T-helper 1 cell treated with Interleukin-12 subunit alpha and Interleukin-12 subunit beta and Interleukin-4 antibody, amounts not matched to agents 30 μg/mL and 1 μg/mL, for 36 hours (primary cell): ENCODE measurements at regions not wholly inside any gene's neighbourhood (a gene's known extent, or its start where the extent isn't known, plus 50 kb on each side); places are given as distances from the start of the nearest gene placed in this dataset.

Source experiments
- H3K27ac Mint-ChIP-seq: one replicate; pipeline ENCODE4 v1.8.0; 2021; ENCODE audit warnings: mild to moderate bottlenecking, mixed read lengths
- H3K27me3 Mint-ChIP-seq: one replicate; pipeline ENCODE4 v1.8.0; 2021; ENCODE audit warnings: low read depth, mixed read lengths
- H3K36me3 Mint-ChIP-seq: one replicate; pipeline ENCODE4 v1.8.0; 2021; ENCODE audit warnings: low read depth, mixed read lengths
- H3K4me1 Mint-ChIP-seq: one replicate; pipeline ENCODE4 v1.8.0; 2021; ENCODE audit warnings: low read depth, mixed read lengths
- H3K4me3 Mint-ChIP-seq: one replicate; pipeline ENCODE4 v1.8.0; 2021; ENCODE audit warnings: mild to moderate bottlenecking, moderate library complexity, mixed read lengths
- H3K9me3 Mint-ChIP-seq: one replicate; pipeline ENCODE4 v1.8.0; 2021; ENCODE audit warnings: mixed read lengths

DNA sequence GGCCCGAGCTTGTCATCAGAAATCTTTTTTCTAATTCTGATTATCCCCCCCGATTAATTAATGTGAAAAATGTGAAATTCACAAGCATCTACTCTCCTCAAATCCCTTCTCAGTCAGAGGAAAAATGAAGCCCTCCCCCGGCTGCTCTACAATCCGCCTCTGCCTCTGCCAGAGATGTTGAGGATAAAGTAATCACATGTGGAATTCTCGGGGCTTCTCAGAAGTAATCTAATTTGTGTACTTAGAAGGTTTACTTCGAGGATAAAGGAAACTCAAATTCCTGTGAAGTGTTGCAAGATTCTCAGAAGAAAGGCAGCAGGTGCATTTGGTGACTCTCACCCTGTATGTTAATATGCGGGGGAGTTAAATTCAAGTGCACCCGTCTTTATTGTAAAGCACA is 726.1 kb upstream of the ADAMTS16 start:
- H3K9me3 Mint-ChIP-seq: peaks cover 40% of the 10 kb centered on the region
- H3K4me1 Mint-ChIP-seq: no peaks in the 10 kb centered on the region
- H3K36me3 Mint-ChIP-seq: no peaks in the 10 kb centered on the region
- no peaks in the 10 kb centered on the region for H3K27me3 Mint-ChIP-seq
- no peak overlapping the region for H3K27ac Mint-ChIP-seq
- H3K4me3 Mint-ChIP-seq: no peak overlapping the region

- H3K36me3 Mint-ChIP-seq: no peaks in the 10 kb centered on the region
- H3K9me3 Mint-ChIP-seq: peaks cover 34% of the 10 kb centered on the region
- no peak overlapping the region for H3K27ac Mint-ChIP-seq
- H3K4me3 Mint-ChIP-seq: no peak overlapping the region
- no peaks in the 10 kb centered on the region for H3K27me3 Mint-ChIP-seq
- H3K4me1 Mint-ChIP-seq: no peaks in the 10 kb centered on the region
Measured at GRCh38 chr5:4418084-4418483, 722.0 kb upstream of the ADAMTS16 start.

DNA sequence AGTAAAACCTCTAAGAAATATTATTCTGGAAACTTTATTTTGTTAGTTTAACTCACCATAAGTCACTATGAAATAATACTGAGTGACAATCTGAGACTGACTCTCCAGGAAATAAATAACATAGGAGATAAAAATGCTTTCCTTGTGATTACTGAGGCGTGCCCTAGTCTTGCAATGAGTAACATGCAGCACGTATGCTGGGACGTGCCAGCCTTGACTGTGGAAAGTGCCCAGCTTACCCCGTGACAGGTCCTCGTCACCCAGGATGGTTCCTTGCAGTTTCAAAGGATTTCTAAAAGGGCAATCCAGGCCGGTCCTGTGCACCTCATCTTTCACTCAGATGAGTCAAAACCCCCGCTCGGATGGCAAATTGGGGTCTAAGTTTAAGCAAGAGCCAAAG is 720.8 kb upstream of the ADAMTS16 start:
- peaks cover 29% of the 10 kb centered on the region for H3K9me3 Mint-ChIP-seq
- H3K4me1 Mint-ChIP-seq: no peaks in the 10 kb centered on the region
- H3K36me3 Mint-ChIP-seq: no peaks in the 10 kb centered on the region
- no peak overlapping the region for H3K4me3 Mint-ChIP-seq
- no peaks in the 10 kb centered on the region for H3K27me3 Mint-ChIP-seq
- no peak overlapping the region for H3K27ac Mint-ChIP-seq

DNA sequence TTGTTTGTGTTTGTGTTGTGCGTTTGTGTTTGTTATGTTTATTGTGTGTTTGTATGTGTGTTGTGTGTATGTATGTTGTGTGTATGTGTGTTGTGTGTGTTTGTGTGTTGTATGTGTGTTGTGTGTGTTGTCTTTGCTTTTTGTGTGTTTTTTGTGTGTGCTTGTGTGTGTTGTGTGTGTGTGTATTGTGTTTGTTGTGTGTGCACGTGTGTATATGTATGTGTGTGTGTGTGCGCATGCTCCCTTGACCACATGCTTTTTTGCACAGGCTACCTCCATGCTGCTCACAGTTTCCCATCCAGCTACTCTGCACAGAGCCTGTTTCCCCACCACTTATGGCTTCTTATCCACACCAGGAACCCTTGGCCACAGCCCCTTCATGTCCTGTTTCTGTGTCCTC is 720.0 kb upstream of the ADAMTS16 start:
- Mint-ChIP-seq H3K4me1 (no peaks in the 10 kb centered on the region), H3K9me3 (peaks cover 25% of the 10 kb centered on the region), H3K4me3 (no peak overlapping the region), H3K27ac (no peak overlapping the region), H3K27me3 (no peaks in the 10 kb centered on the region), H3K36me3 (no peaks in the 10 kb centered on the region)

DNA sequence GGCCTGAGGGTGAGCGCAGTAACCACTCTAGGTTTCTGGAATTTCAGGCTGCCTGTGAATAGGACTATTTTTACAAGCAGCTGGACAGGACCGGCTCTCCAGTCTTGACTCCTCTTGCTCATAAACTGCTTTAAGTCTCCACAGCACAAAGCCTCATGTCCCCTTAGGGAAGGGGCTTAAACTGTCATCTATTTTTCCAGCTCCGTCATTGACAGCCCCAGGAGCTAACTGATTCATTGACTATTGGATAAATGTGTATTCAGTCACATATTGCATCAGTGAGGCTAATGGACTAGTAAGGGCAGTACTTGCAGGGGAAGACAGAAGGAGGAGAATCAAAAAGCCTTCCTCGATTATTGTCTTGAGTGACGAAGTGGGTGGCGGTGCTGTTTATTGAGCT is 719.4 kb upstream of the ADAMTS16 start:
- no peaks in the 10 kb centered on the region for H3K27me3 Mint-ChIP-seq
- peaks cover 21% of the 10 kb centered on the region for H3K9me3 Mint-ChIP-seq
- H3K27ac Mint-ChIP-seq: no peak overlapping the region
- no peaks in the 10 kb centered on the region for H3K36me3 Mint-ChIP-seq
- H3K4me3 Mint-ChIP-seq: no peak overlapping the region
- no peaks in the 10 kb centered on the region for H3K4me1 Mint-ChIP-seq

DNA sequence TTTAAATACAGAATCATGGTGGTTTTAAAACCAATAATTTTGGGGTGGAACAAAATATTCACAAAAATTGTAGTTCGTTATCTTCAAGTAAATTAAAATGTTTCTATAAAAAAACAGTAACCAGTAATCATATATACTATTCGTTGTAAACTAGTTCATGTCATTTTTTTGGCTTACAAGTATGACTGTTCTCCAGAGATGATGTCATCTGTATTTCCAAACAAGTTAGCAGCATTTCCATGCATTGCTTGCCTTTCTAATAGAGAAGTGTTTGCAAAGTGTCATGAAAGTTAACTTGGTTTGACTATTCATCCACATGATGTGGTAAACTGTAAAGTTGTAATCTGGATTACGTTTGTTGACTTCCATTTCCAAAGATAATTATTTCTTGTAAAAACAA is 717.9 kb upstream of the ADAMTS16 start:
- Mint-ChIP-seq H3K4me1 (no peaks in the 10 kb centered on the region), H3K9me3 (peaks cover 16% of the 10 kb centered on the region), H3K4me3 (no peak overlapping the region), H3K36me3 (no peaks in the 10 kb centered on the region), H3K27ac (no peak overlapping the region), H3K27me3 (no peaks in the 10 kb centered on the region)

DNA sequence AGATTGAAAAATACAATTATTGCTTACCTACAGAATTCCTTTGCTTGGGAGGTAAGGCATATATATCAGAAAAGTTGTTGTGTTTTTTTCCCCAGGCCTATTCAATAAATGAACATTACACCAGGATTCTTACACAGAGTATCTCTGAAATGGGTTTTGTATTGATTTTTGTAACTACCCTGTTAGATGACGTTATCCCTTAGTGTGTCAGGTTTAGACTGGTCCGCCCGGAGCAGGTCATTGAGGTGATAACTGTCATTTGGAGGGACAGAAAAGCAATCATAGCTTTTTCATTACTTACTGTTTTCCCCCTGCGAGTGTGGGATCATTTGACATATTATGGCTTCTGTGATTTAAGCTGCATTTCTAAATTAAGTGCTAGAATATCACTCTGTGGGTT is 715.2 kb upstream of the ADAMTS16 start:
- H3K4me3 Mint-ChIP-seq: no peak overlapping the region
- peaks cover 15% of the 10 kb centered on the region for H3K9me3 Mint-ChIP-seq
- no peaks in the 10 kb centered on the region for H3K4me1 Mint-ChIP-seq
- no peaks in the 10 kb centered on the region for H3K36me3 Mint-ChIP-seq
- H3K27me3 Mint-ChIP-seq: no peaks in the 10 kb centered on the region
- H3K27ac Mint-ChIP-seq: no peak overlapping the region

GRCh38 chr5:4440536-4440935 is 699.6 kb upstream of the ADAMTS16 start:
- Mint-ChIP-seq H3K9me3 (peaks cover 39% of the 10 kb centered on the region), H3K4me3 (no peak overlapping the region), H3K36me3 (no peaks in the 10 kb centered on the region), H3K27ac (no peak overlapping the region), H3K27me3 (no peaks in the 10 kb centered on the region), H3K4me1 (no peaks in the 10 kb centered on the region)

DNA sequence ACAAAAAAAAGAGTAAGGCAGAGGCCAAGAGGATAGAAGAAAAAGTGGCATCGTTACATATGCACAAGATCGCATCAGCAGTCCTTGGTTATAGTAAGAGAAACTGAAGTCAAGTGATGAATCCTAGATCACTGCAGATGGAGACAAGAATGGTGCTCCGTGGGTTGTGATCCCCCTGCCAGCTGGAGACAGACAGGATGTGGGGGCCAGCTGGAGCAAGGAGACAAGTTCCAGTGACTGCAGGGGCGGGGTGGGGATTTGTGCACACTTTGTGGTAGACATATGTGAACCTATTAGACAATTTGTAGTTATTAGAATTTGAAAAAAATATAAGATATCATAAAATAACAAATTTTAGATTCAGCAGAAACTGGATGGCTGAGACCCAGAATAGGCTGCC is 697.9 kb upstream of the ADAMTS16 start:
- Mint-ChIP-seq H3K9me3 (peaks cover 50% of the 10 kb centered on the region), H3K4me3 (no peak overlapping the region), H3K27me3 (no peaks in the 10 kb centered on the region), H3K36me3 (no peaks in the 10 kb centered on the region), H3K4me1 (no peaks in the 10 kb centered on the region), H3K27ac (no peak overlapping the region)

DNA sequence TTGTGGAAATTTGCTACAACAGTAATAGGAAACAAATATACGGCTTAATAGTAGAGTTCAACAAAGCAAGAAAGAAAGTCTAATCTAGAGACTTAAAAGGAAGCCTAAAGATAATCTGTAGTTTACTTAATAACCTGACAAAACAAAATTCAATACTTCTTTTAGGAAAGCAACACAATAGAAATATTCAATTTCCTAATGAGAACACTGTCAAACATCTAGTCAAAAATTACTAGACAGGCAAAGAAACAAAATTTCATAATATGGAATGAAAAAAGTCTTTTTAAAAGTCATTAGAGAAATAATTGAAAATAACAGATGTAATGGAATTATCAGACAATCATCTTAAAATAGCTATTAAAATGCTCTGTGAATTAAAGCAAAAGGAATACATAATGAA is 692.5 kb upstream of the ADAMTS16 start:
- no peak overlapping the region for H3K27ac Mint-ChIP-seq
- no peaks in the 10 kb centered on the region for H3K27me3 Mint-ChIP-seq
- no peak overlapping the region for H3K4me3 Mint-ChIP-seq

GRCh38 chr5:4453655-4454054 is 686.5 kb upstream of the ADAMTS16 start:
- H3K36me3 Mint-ChIP-seq: no peaks in the 10 kb centered on the region
- H3K9me3 Mint-ChIP-seq: peaks cover 9% of the 10 kb centered on the region
- no peaks in the 10 kb centered on the region for H3K27me3 Mint-ChIP-seq
- H3K4me3 Mint-ChIP-seq: no peak overlapping the region
- H3K4me1 Mint-ChIP-seq: no peaks in the 10 kb centered on the region
- no peak overlapping the region for H3K27ac Mint-ChIP-seq

More for the DNA sequence above, 692.5 kb upstream of the ADAMTS16 start:
- no peaks in the 10 kb centered on the region for H3K4me1 Mint-ChIP-seq
- H3K9me3 Mint-ChIP-seq: peaks cover 27% of the 10 kb centered on the region
- H3K36me3 Mint-ChIP-seq: no peaks in the 10 kb centered on the region

GRCh38 chr5:4479426-4479825 is 660.7 kb upstream of the ADAMTS16 start:
- Mint-ChIP-seq H3K9me3 (peaks cover 29% of the 10 kb centered on the region), H3K4me3 (no peak overlapping the region), H3K27ac (no peak overlapping the region), H3K4me1 (no peaks in the 10 kb centered on the region), H3K27me3 (no peaks in the 10 kb centered on the region), H3K36me3 (no peaks in the 10 kb centered on the region)

- H3K36me3 Mint-ChIP-seq: no peaks in the 10 kb centered on the region
- H3K27ac Mint-ChIP-seq: no peak overlapping the region
Measured at GRCh38 chr5:4480528-4481349, 659.4 kb upstream of the ADAMTS16 start.

GRCh38 chr5:4487581-4487980 is 652.5 kb upstream of the ADAMTS16 start:
- Mint-ChIP-seq H3K4me3 (no peak overlapping the region), H3K36me3 (no peaks in the 10 kb centered on the region), H3K27me3 (no peaks in the 10 kb centered on the region), H3K4me1 (no peaks in the 10 kb centered on the region), H3K27ac (no peak overlapping the region), H3K9me3 (peaks cover 18% of the 10 kb centered on the region)

More at GRCh38 chr5:4480528-4481349, 659.4 kb upstream of the ADAMTS16 start:
- H3K9me3 Mint-ChIP-seq: peaks cover 29% of the 10 kb centered on the region
- H3K4me1 Mint-ChIP-seq: no peaks in the 10 kb centered on the region
- H3K4me3 Mint-ChIP-seq: no peak overlapping the region
- no peaks in the 10 kb centered on the region for H3K27me3 Mint-ChIP-seq

DNA sequence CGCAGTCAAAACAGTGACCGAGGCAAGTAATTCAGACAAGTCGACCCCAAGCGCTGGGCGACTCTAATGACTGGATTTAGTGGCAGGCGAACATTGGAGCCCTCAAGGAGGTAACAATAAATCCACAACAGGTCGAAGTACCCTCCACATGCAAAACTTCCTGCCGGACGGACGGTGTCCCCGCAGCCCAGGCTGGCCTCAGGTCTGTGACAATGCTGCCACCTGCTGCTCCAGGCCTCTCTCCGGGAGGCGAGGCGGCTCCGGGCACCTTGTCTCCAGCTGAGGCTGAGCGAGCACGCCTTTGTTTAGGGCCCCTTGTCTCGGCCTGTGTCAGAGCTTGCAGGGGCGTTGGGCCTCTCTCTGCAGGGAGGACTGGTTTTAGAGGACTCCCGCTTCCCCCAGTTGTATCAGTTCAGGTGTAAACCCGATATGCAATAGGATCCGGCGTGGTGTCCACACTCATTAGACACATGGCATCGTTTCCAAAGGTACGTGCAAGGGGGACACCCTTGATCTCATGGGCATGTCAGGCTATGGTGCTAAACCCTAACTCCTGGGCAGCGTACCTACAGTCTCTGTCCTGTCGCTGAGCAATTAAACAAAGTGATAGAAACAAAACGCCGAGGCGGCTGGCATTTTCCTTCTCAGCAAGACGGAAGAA is 628.0 kb upstream of the ADAMTS16 start:
- no peaks in the 10 kb centered on the region for H3K36me3 Mint-ChIP-seq
- no peaks in the 10 kb centered on the region for H3K27me3 Mint-ChIP-seq
- no peaks in the 10 kb centered on the region for H3K4me1 Mint-ChIP-seq
- H3K4me3 Mint-ChIP-seq: no peak overlapping the region
- H3K9me3 Mint-ChIP-seq: peaks cover 5% of the 10 kb centered on the region
- H3K27ac Mint-ChIP-seq: no peak overlapping the region
